Keratinocyte (primary cell): ENCODE measurements at regions not wholly inside any gene's neighbourhood (a gene's known extent, or its start where the extent isn't known, plus 50 kb on each side); places are given as distances from the start of the nearest gene placed in this dataset.

Source experiments
- DNase-seq: peaks from one replicate; pipeline ENCODE4 v3.0.0-alpha.2; 2011; ENCODE audit warnings: low read depth, missing footprints, low spot score
- FAIRE-seq: peaks from 2 replicates; lab custom pipeline; 2011; peaks lifted over from hg19 to GRCh38; lab: Jason Lieb, UNC
- H2AFZ ChIP-seq: 2 replicates; pipeline ENCODE4 v1.6.0; 2012; ENCODE audit warnings: low read length, control low read depth, inconsistent platforms; ENCODE audit not compliant: control insufficient read depth
- H3K27ac ChIP-seq: 2 replicates; pipeline ENCODE4 v1.5.1; 2011; ENCODE audit warnings: low read length; ENCODE audit not compliant: control insufficient read depth, insufficient read depth
- H3K27me3 ChIP-seq: 3 replicates; pipeline ENCODE4 v1.6.0; 2011; ENCODE audit warnings: low read length; ENCODE audit not compliant: control insufficient read depth, insufficient read depth; ENCODE audit errors: extremely low read depth
- H3K36me3 ChIP-seq, 2 experiments: 2 replicates in 1 of 2; 3 replicates in 1 of 2; pipeline ENCODE4 v1.5.1; 2011; ENCODE audit warnings: low read length in 2 of 2, mild to moderate bottlenecking in 1 of 2; ENCODE audit not compliant: control insufficient read depth in 2 of 2, insufficient read depth in 2 of 2; ENCODE audit errors: extremely low read depth in 1 of 2
- H3K4me1 ChIP-seq: 3 replicates; pipeline ENCODE4 v1.5.1; 2011; ENCODE audit warnings: low read length; ENCODE audit not compliant: control insufficient read depth, insufficient read depth; ENCODE audit errors: extremely low read depth
- H3K4me2 ChIP-seq: 3 replicates; pipeline ENCODE4 v1.6.0; 2011; ENCODE audit warnings: low read depth, low read length; ENCODE audit not compliant: control insufficient read depth, insufficient read depth; ENCODE audit errors: extremely low read depth
- H3K4me3 ChIP-seq, 3 experiments: fragments of 200-600 bp in 1 of 3; sonication (generic) in 1 of 3; 2 replicates in 2 of 3; 3 replicates in 1 of 3; pipeline ENCODE4 v1.5.1; 2011 to 2016; ENCODE audit warnings: low read length in 3 of 3, mild to moderate bottlenecking in 3 of 3, control low read depth in 2 of 3, inconsistent platforms in 1 of 3, low read depth in 1 of 3, mixed read lengths in 1 of 3, mixed run types in 1 of 3, moderate library complexity in 1 of 3; ENCODE audit not compliant: control insufficient read depth in 2 of 3, insufficient read depth in 2 of 3; ENCODE audit errors: extremely low read depth in 1 of 3
- H3K79me2 ChIP-seq: 2 replicates; pipeline ENCODE4 v1.6.0; 2012; ENCODE audit warnings: low read length; ENCODE audit not compliant: control insufficient read depth, insufficient read depth
- H3K9ac ChIP-seq: 3 replicates; pipeline ENCODE4 v1.6.0; 2011; ENCODE audit warnings: low read length; ENCODE audit not compliant: control insufficient read depth, insufficient read depth; ENCODE audit errors: extremely low read depth
- H3K9me1 ChIP-seq: 3 replicates; pipeline ENCODE4 v1.6.0; 2011; ENCODE audit warnings: low read length; ENCODE audit not compliant: control insufficient read depth, insufficient read depth; ENCODE audit errors: extremely low read depth
- H3K9me3 ChIP-seq: 2 replicates; pipeline ENCODE4 v1.5.1; 2012; ENCODE audit warnings: low read depth, low read length; ENCODE audit not compliant: control insufficient read depth
- H4K20me1 ChIP-seq: 3 replicates; pipeline ENCODE4 v1.6.0; 2011; ENCODE audit warnings: low read length; ENCODE audit not compliant: control insufficient read depth, insufficient read depth; ENCODE audit errors: extremely low read depth
- CTCF ChIP-seq, 3 experiments: IDR thresholded peaks in 1 of 3; conservative IDR thresholded peaks in 1 of 3; optimal IDR thresholded peaks in 1 of 3; 2 replicates in 2 of 3; 3 replicates in 1 of 3; pipeline versions ENCODE3 to v1.5.1; 2011; ENCODE audit warnings: low read length in 3 of 3, mild to moderate bottlenecking in 3 of 3, moderate library complexity in 2 of 3, control low read depth in 1 of 3, inconsistent platforms in 1 of 3; ENCODE audit not compliant: insufficient read depth in 2 of 3; ENCODE audit errors: extremely low read depth in 1 of 3
- EZH2 ChIP-seq: IDR thresholded peaks from one replicate; pipeline ENCODE4 v1.6.1; 2012; ENCODE audit warnings: inconsistent platforms, mild to moderate bottlenecking, low read length, moderate library complexity
- dilution Hi-C: fragments of 300-500 bp; cut with MboI; formaldehyde crosslinking; loops from one replicate; pipeline ENCODE4 v1.7.0; 2020; ENCODE audit warnings: low sequenced_read_pairs; ENCODE audit not compliant: extremely low pct_ligation_motif_present

DNA sequence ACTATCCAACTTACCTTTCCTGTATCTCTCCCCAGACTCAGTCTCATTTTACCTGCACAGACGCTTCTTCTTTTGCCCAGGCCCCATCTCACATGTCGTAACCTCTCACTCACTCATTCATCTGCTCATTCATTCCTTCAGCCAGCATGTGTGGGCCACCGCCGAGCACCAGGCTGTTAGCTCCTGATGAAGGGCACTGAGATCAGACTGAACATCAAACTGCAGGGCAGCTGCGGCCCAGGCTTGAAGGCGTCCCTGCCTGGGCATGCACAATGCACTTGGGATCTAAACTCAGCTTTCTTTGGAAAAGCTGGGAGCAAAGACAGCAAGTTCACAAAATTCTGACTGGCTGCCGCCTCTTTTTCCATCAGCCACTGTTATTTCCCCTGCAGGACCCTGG lies 1456.3 kb downstream of the BRD1 start:
- Histone ChIP-seq H3K4me2 (no peak overlapping the region), H3K9me1 (no peaks in the 10 kb centered on the region), H3K36me3 (no peaks in the 10 kb centered on the region), H3K4me1 (no peaks in the 10 kb centered on the region), H3K4me3 (no peak overlapping the region), H3K9me3 (peaks cover 7% of the 10 kb centered on the region), H3K27ac (no peak overlapping the region), H3K79me2 (no peaks in the 10 kb centered on the region), H2AFZ (no peak overlapping the region), H3K27me3 (no peaks in the 10 kb centered on the region), H3K9ac (no peak overlapping the region), H4K20me1 (no peaks in the 10 kb centered on the region)
- dilution Hi-C loops, result no loop called here
- DNase-seq, result no peak
- FAIRE-seq, result no peak
- TF ChIP-seq EZH2 (no peak), CTCF (optimal IDR thresholded peaks at IDR 0.05 in 1 of 3, IDR thresholded peaks at IDR 0.05 in 1 of 3, conservative IDR thresholded peaks at IDR 0.05 in 1 of 3; ENCODE audit: extremely low read depth in 1 of 3, insufficient read depth in 2 of 3, low read length in 3 of 3) (no peak)

GRCh38 chr22:48370508-48371325 lies 1457.0 kb downstream of the BRD1 start:
- Histone ChIP-seq H3K27ac (no peak overlapping the region), H3K27me3 (no peaks in the 10 kb centered on the region), H3K9me1 (no peaks in the 10 kb centered on the region), H3K36me3 (no peaks in the 10 kb centered on the region), H3K4me1 (no peaks in the 10 kb centered on the region), H3K4me2 (no peak overlapping the region), H3K79me2 (no peaks in the 10 kb centered on the region), H2AFZ (no peak overlapping the region), H4K20me1 (no peaks in the 10 kb centered on the region), H3K4me3 (no peak overlapping the region), H3K9ac (no peak overlapping the region), H3K9me3 (peaks cover 7% of the 10 kb centered on the region)
- DNase-seq (no peak), FAIRE-seq (no peak)
- dilution Hi-C loops, result no loop called here
- TF ChIP-seq EZH2 (no peak), CTCF (optimal IDR thresholded peaks at IDR 0.05 in 1 of 3, IDR thresholded peaks at IDR 0.05 in 1 of 3, conservative IDR thresholded peaks at IDR 0.05 in 1 of 3; ENCODE audit: extremely low read depth in 1 of 3, insufficient read depth in 2 of 3, low read length in 3 of 3) (no peak)
